ENCODE measurements at regions not wholly inside any gene's neighbourhood (a gene's known extent, or its start where the extent isn't known, plus 50 kb on each side); places are given as distances from the start of the nearest gene placed in this dataset.
A peak's percentile ranks its signal among the peaks of the same experiment; 100 is the strongest.
"Not testable (repeated sequence)": the region's sequence is repeated elsewhere in the genome, so short reads cannot be mapped to it uniquely, and the experiment has no call there.

DNA sequence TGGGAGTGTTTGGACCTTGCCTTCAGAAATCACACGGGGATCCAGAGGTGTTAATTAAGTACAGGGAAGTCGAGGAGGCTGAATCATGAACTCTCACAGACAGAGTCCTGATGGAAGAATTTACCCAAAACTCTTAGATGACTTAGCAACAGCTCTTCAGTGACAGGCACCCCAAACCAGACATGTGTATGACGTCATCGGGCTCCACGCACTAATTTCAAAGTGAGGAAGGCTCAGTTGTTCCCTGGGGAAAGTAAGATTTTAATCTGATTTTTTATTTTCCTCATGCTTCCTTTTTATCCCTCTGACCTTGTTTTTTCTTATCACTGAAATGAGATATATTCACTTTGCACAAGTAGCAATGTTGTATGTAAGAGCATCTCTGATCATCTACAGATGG lies 1363.5 kb downstream of the AACS start:
- 2 to 79% (median 75%) methylated on average over 2 to 5 of the region's 5 CpGs; no CpG with 5 or more reads in 5 of the 10 experiments for WGBS, 10 experiments
- no peaks in the 10 kb centered on the region for H3K4me1 ChIP-seq (replicated peaks in 1 of 2)
- in situ Hi-C loops (cut with MboI; ENCODE audit: low pct_unique_long_range_greater_than_20kb in 2 of 9, low sequenced_read_pairs in 9 of 9, unreplicated experiment in 9 of 9), result no loop called here
- no peak for ATAC-seq (replicated peaks in 6 of 8)
- H3K27ac ChIP-seq, result no peak overlapping the region
- no peak overlapping the region for H3K4me3 ChIP-seq

DNA sequence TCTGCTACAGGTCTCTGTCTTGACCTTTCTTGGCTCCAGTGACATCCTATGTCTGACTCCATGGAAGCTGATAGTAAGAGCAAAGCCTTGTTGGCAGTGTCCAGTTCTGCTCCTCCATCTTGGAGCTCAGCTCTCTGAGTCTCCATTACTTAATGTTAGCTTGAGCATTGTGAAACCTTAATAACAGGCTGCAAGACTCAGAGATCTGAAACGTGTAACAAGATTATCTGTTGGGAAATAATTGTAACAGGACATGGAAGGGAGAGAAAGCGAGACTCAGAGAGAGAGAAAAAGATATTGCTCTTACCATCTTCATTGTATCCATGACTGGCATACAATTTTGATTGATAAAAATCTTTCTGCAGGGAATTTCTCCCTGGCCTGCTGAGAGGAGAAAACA lies 1365.7 kb downstream of the AACS start:
- Histone ChIP-seq H3K4me1 (replicated peaks in 1 of 2) (no peaks in the 10 kb centered on the region), H3K4me3 (no peak overlapping the region), H3K27ac (no peak overlapping the region)
- no peak for ATAC-seq (replicated peaks in 6 of 8)
- WGBS, 10 experiments, result 0 to 86% (median 13%) methylated on average over 1 to 2 of the region's 2 CpGs; no CpG with 5 or more reads in 3 of the 10 experiments
- in situ Hi-C loops (cut with MboI; ENCODE audit: low pct_unique_long_range_greater_than_20kb in 2 of 9, low sequenced_read_pairs in 9 of 9, unreplicated experiment in 9 of 9), result no loop called here

DNA sequence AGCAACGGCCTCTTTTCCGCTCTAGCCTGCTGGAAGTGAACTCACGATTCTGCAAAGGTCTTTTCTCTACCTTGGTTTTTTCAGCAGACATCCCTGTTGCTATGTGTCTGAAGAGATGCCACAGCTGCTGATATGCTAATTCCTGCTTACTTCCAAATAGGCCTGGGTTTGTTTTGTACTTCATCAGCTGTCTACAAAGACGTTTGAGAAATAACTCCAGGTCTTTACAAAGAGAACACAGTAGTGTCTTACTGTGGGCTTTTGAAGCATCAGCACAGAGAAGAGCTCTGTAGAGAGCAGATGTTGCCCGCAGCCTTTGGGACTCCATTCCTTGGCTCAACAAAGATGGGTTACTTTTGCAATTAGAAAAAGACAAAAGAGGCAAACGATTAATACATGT lies 1366.5 kb downstream of the AACS start:
- Histone ChIP-seq H3K4me1 (replicated peaks in 1 of 2) (no peaks in the 10 kb centered on the region), H3K4me3 (no peak overlapping the region), H3K27ac (no peak overlapping the region)
- in situ Hi-C loops (cut with MboI; ENCODE audit: low pct_unique_long_range_greater_than_20kb in 2 of 9, low sequenced_read_pairs in 9 of 9, unreplicated experiment in 9 of 9), result no loop called here
- WGBS, 10 experiments, result 2 to 65% (median 20%) methylated on average over 1 to 6 of the region's 6 CpGs; no CpG with 5 or more reads in 1 of the 10 experiments
- peak in 2 of 8 experiments; percentile 25 to 54 for ATAC-seq (replicated peaks in 6 of 8)

DNA sequence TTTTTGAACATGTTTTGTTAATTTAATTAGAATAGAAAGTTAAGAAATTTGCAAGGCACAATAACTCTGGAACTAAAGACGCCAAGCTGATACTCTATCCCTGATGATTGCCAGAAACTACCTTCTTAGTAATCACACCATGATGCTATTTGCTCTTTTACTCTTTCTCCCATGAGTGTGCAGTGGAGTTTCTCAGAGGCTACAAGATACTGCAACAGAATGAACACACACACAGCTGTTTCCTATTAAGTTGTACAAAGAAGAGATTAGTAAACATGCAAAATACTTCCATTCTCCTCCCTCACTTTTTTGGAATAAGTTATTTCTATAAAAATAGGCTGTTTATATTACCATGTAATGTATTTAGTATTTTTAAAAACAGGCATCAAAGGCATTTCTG lies 1367.5 kb downstream of the AACS start:
- no peak overlapping the region for H3K4me3 ChIP-seq
- in situ Hi-C loops (cut with MboI; ENCODE audit: low pct_unique_long_range_greater_than_20kb in 2 of 9, low sequenced_read_pairs in 9 of 9, unreplicated experiment in 9 of 9), result no loop called here
- peak in 1 of 8 experiments; percentile 49 for ATAC-seq (replicated peaks in 6 of 8)
- no peak overlapping the region for H3K27ac ChIP-seq
- no peaks in the 10 kb centered on the region for H3K4me1 ChIP-seq (replicated peaks in 1 of 2)
- WGBS, 10 experiments, result 0 to 90% (median 29%) methylated on average over 1 of the region's 1 CpG; no CpG with 5 or more reads in 3 of the 10 experiments

DNA sequence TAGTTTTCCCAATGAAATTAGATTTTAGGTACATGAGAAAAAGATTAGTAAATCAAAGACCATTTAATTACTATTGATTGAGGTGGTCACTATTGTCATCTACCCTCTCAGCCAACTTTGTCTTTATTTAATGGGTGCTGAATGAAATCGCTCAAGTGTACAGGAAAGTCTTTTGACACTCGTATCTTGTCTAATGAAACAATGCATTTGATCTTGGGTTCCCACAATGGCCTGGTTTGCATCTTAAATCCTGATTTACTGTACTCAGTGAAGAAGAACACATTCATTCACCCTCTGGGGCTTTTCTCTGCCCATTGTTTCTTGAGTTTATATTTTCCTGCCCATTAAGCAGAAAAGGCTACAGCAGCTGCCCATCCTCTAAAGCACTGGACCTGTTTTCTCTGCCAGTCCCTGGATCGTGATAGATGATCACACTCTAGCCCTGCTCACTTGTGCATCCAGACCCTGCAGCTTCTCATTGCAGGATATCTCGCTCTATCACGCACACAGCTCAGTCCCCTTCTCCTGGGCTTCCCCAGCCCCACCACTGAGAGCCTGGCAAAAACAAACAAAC lies 1369.3 kb downstream of the AACS start:
- 9 to 100% (median 31%) methylated on average over 2 to 5 of the region's 5 CpGs for WGBS, 10 experiments
- in situ Hi-C loops (cut with MboI; ENCODE audit: low pct_unique_long_range_greater_than_20kb in 2 of 9, low sequenced_read_pairs in 9 of 9, unreplicated experiment in 9 of 9), result no loop called here
- Histone ChIP-seq H3K4me3 (no peak overlapping the region), H3K4me1 (replicated peaks in 1 of 2) (no peaks in the 10 kb centered on the region), H3K27ac (no peak overlapping the region)
- ATAC-seq (replicated peaks in 6 of 8), result peak in 2 of 8 experiments; percentile 32 to 88

DNA sequence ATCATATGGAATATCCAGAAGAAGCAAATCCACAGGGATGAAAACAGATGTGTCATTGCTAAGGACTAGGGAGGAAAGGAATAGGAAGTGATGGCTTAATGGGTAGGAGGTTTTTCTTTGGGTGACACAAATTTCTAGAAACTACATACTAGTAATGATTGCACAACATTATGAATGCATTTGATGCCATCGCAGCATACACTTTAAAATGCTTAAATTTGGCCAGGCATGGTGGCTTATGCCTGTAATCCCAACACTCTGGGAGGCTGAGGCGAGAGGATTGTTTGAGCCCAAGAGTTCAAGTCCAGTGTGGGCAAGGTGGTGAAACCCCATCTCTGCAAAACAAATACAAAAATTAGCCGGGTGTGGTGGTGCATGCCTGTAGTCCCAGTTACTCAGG lies 1370.8 kb downstream of the AACS start:
- WGBS, 10 experiments, result 0 to 86% (median 15%) methylated on average over 1 to 3 of the region's 3 CpGs; no CpG with 5 or more reads in 4 of the 10 experiments
- ATAC-seq (replicated peaks in 6 of 8), result no peak
- Histone ChIP-seq H3K4me1 (replicated peaks in 1 of 2) (no peaks in the 10 kb centered on the region), H3K27ac (no peak overlapping the region), H3K4me3 (no peak overlapping the region)
- in situ Hi-C loops (cut with MboI; ENCODE audit: low pct_unique_long_range_greater_than_20kb in 2 of 9, low sequenced_read_pairs in 9 of 9, unreplicated experiment in 9 of 9), result no loop called here

DNA sequence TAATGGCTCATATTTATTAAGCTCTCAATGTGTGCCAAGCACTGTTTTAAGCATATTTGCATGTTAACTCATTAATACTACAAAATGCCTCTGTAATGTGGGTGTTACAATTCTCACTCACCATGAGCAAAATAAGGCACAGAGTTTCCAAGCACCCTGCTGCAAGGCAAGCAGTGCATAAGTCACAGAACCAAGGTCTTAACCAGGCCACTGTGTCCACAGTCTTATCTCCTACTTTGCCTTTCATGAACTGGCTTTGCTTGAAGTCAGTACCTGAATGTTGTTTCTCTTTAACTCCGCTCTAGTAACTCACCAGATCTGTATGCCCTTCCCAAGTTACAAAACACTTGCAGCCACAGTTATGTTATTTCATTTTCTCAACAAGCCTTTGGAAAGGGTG lies 1372.7 kb downstream of the AACS start:
- ATAC-seq (replicated peaks in 6 of 8), result no peak
- Histone ChIP-seq H3K27ac (no peak overlapping the region), H3K4me3 (no peak overlapping the region), H3K4me1 (replicated peaks in 1 of 2) (no peaks in the 10 kb centered on the region)
- 0 to 100% (median 33%) methylated on average over 1 of the region's 1 CpG; no CpG with 5 or more reads in 5 of the 10 experiments for WGBS, 10 experiments
- in situ Hi-C loops (cut with MboI; ENCODE audit: low pct_unique_long_range_greater_than_20kb in 2 of 9, low sequenced_read_pairs in 9 of 9, unreplicated experiment in 9 of 9), result no loop called here

DNA sequence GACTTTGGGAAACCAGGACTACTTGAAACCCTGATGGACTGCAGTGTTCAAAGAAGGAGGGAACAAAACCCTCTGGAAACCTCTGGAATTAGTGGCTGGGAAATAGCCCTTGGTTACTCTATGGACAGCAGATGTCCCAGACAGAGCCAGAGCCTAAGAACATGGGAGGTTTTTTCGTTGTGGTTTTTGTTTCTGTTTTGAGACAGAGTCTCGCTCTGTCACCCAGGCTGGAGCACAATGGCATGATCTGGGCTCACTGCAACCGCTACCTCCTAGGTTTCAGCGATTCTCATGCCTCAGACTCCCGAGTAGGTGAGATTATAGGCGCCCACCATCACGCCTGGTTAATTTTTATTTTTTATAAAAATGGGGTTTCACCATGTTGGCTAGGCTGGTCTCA lies 1378.7 kb downstream of the AACS start:
- ATAC-seq (replicated peaks in 6 of 8), result no peak
- H3K27ac ChIP-seq, result no peak overlapping the region
- in situ Hi-C loops (cut with MboI; ENCODE audit: low pct_unique_long_range_greater_than_20kb in 2 of 9, low sequenced_read_pairs in 9 of 9, unreplicated experiment in 9 of 9), result no loop called here
- H3K4me1 ChIP-seq (replicated peaks in 1 of 2), result no peaks in the 10 kb centered on the region
- WGBS, 10 experiments, result 3 to 82% (median 41%) methylated on average over 2 to 7 of the region's 7 CpGs; no CpG with 5 or more reads in 3 of the 10 experiments
- no peak overlapping the region for H3K4me3 ChIP-seq

DNA sequence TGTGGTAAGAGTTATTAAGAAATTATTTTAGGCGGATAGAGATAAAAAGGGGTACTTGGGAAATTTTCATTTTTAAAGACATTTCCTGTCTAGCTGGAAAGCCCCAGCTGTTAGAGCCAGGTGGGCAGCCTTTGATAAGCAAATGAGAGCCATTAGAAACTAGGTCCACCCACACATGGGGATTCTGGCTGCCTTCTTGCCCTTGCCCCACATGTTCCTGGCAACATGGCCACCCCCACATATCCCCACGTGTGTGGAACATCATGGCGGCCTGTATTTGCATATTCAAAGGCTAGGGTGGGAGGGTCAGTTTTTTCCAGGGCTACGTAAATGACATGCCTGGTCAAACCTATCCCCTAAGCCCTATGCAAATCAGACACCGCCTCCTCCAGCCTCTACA lies 1382.1 kb downstream of the AACS start:
- H3K4me3 ChIP-seq, result no peak overlapping the region
- WGBS, 10 experiments, result 0 to 100% (median 52%) methylated on average over 1 to 5 of the region's 5 CpGs; no CpG with 5 or more reads in 2 of the 10 experiments
- H3K4me1 ChIP-seq (replicated peaks in 1 of 2), result no peaks in the 10 kb centered on the region
- in situ Hi-C loops (cut with MboI; ENCODE audit: low pct_unique_long_range_greater_than_20kb in 2 of 9, low sequenced_read_pairs in 9 of 9, unreplicated experiment in 9 of 9), result no loop called here
- no peak for ATAC-seq (replicated peaks in 6 of 8)
- no peak overlapping the region for H3K27ac ChIP-seq

DNA sequence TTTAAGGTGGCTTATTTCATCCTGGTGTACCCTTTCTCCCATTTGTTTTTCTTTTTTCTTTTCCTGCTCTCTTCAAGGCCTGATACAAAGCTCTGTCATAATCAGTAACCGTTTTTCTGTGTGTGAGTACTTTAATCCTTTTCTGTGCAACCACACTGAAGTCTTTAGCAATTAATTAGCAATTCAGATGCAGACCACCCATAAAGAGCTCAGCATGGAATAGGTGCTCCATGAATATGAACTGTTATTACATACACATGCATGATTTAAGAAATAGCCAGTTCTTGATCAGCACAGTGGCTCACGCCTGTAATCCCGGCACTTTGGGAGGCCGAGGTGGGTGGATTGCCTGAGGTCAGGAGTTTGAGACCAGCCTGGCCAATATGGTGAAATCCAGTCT lies 1386.6 kb downstream of the AACS start:
- WGBS, 10 experiments, result 0 to 60% (median 47%) methylated on average over 1 to 4 of the region's 4 CpGs; no CpG with 5 or more reads in 1 of the 10 experiments
- Histone ChIP-seq H3K27ac (no peak overlapping the region), H3K4me1 (replicated peaks in 1 of 2) (no peaks in the 10 kb centered on the region), H3K4me3 (no peak overlapping the region)
- in situ Hi-C loops (cut with MboI; ENCODE audit: low pct_unique_long_range_greater_than_20kb in 2 of 9, low sequenced_read_pairs in 9 of 9, unreplicated experiment in 9 of 9), result no loop called here
- peak in 3 of 8 experiments; percentile 50 to 88 (median 83) for ATAC-seq (replicated peaks in 6 of 8)

DNA sequence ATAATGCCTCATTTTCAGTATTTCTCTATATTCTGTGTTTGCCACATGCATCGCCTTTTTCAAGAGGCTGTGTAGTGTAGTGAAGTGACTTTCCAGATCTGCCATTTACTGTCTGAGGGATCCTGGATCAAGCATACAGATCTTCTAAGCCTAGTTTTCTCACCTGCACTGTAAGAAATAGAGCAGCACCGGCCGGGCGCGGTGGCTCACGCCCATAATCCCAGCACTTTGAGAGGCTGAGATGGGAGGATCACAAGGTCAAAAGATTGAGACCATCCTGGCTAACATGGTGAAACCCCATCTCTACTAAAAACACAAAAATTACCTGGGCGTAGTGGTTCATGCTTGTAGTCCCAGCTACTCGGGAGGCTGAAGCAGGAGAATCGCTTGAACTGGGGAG lies 1387.5 kb downstream of the AACS start:
- H3K4me3 ChIP-seq; H3K27ac ChIP-seq; H3K4me1 ChIP-seq (replicated peaks in 1 of 2); ATAC-seq (replicated peaks in 6 of 8); in situ Hi-C loops (cut with MboI; ENCODE audit: low pct_unique_long_range_greater_than_20kb in 2 of 9, low sequenced_read_pairs in 9 of 9, unreplicated experiment in 9 of 9): not testable (repeated sequence)
- 40 to 100% (median 63%) methylated on average over 1 to 6 of the region's 9 CpGs; no CpG with 5 or more reads in 3 of the 10 experiments for WGBS, 10 experiments

DNA sequence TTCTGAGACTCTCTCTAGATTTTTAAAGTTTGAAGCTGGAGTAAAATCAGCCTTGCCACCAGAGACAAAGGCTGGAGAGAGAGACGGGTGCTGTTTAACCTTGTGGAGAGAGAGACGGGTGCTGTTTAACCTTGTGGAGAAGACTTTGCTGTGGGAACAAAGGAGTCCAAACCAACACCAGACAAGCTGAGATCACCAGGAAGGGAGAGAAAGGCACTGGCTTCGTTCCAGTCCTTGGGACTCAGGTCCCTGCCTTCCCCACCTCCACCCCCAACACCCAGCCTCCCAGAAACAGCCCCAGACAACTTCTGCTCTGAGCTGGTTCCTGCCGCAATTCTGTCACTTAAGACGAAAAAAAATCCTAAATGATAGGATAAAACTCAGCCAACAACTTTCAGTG lies 1389.3 kb downstream of the AACS start:
- ATAC-seq (replicated peaks in 6 of 8), result no peak
- Histone ChIP-seq H3K4me1 (replicated peaks in 1 of 2) (no peaks in the 10 kb centered on the region), H3K4me3 (no peak overlapping the region), H3K27ac (no peak overlapping the region)
- WGBS, 10 experiments, result 0 to 57% (median 46%) methylated on average over 1 to 4 of the region's 5 CpGs; no CpG with 5 or more reads in 6 of the 10 experiments
- in situ Hi-C loops (cut with MboI; ENCODE audit: low pct_unique_long_range_greater_than_20kb in 2 of 9, low sequenced_read_pairs in 9 of 9, unreplicated experiment in 9 of 9), result no loop called here

DNA sequence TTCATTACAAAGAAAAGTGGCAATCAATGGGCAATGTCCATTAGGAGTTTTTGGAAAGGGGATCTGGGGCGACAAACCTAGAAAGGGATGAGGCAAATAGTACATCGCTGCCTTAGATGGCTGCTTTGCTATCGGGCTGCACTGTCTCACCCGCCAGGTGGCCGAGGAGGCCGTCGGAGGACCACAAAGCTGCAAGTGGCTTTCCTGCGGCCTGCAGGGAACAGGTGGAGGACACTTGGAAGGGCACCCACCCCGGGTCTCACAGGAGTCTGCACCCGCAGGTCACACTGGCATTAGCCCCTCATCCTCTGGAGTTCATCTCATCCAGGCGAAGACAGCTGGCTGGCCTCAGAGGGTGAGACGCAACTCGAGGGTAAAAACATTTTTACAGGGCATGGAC lies 1392.5 kb downstream of the AACS start:
- H3K4me3 ChIP-seq, result no peak overlapping the region
- ATAC-seq (replicated peaks in 6 of 8), result no peak
- WGBS, 10 experiments, result 23 to 100% (median 71%) methylated on average over 1 to 11 of the region's 13 CpGs; no CpG with 5 or more reads in 4 of the 10 experiments
- no peaks in the 10 kb centered on the region for H3K4me1 ChIP-seq (replicated peaks in 1 of 2)
- no peak overlapping the region for H3K27ac ChIP-seq
- in situ Hi-C loops (cut with MboI; ENCODE audit: low pct_unique_long_range_greater_than_20kb in 2 of 9, low sequenced_read_pairs in 9 of 9, unreplicated experiment in 9 of 9), result no loop called here

DNA sequence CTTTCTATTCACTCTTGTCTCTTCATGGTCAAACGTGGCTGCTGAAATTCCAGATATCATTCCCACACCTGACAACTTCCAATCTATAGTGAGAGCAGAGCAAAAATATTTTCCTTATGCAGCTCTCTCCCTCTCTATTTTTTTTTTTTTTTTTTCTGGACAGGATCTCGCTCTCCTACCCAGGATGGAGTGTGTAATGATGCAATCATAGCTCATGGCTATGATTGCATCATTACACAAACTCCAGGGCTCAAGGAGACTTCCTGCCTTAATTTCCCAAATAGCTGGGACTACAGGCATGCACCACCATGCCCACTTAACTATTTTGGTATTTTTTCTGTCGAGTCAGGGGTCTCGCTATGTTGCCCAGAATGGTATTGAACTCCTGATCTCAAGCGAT lies 1398.9 kb downstream of the AACS start:
- WGBS, 10 experiments, result 0 to 83% (median 42%) methylated on average over 2 to 5 of the region's 5 CpGs; no CpG with 5 or more reads in 1 of the 10 experiments
- in situ Hi-C loops (cut with MboI; ENCODE audit: low pct_unique_long_range_greater_than_20kb in 2 of 9, low sequenced_read_pairs in 9 of 9, unreplicated experiment in 9 of 9), result no loop called here
- Histone ChIP-seq H3K27ac (no peak overlapping the region), H3K4me3 (no peak overlapping the region), H3K4me1 (replicated peaks in 1 of 2) (no peaks in the 10 kb centered on the region)
- peak in 1 of 8 experiments; percentile 62 for ATAC-seq (replicated peaks in 6 of 8)

All from motor neuron (in vitro differentiated cells).